ENCODE measurements at regions not wholly inside any gene's neighbourhood (a gene's known extent, or its start where the extent isn't known, plus 50 kb on each side); places are given as distances from the start of the nearest gene placed in this dataset.

DNA sequence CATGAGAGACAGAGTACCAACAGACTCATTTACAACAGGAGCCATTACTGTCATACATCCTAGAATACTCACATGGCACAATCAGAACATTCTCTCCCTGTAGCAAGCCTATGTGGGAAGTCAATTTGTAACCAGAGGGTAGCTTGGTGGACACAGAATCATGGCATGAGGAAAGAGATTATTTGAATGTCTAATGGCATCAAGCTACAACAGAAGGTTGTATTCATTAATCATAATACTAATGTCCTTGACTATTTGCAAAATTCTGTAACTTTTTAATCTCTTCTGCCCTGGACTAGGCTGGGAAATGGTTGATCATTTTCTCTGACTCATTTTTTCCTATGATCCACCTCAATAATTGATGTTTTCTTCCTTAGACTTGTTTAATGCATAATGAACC, 345.2 kb upstream of the IL12A start:
- no peak for DNase-seq (ENCODE audit: extremely low spot score, unreplicated experiment)
- Mint-ChIP-seq H3K9me3 (ENCODE audit: unreplicated experiment) (no peaks in the 10 kb centered on the region), H3K27ac (ENCODE audit: unreplicated experiment) (no peak overlapping the region), H3K4me1 (ENCODE audit: unreplicated experiment) (peaks cover 8% of the 10 kb centered on the region), H3K36me3 (ENCODE audit: unreplicated experiment) (no peaks in the 10 kb centered on the region), H3K27me3 (ENCODE audit: unreplicated experiment) (no peaks in the 10 kb centered on the region), H3K4me3 (ENCODE audit: unreplicated experiment) (no peak overlapping the region)
- no peak for TF ChIP-seq CTCF (IDR thresholded peaks at IDR 0.05)

GRCh38 chr3:159645874-159646273, 342.8 kb upstream of the IL12A start:
- no peak for DNase-seq (ENCODE audit: extremely low spot score, unreplicated experiment)

DNA sequence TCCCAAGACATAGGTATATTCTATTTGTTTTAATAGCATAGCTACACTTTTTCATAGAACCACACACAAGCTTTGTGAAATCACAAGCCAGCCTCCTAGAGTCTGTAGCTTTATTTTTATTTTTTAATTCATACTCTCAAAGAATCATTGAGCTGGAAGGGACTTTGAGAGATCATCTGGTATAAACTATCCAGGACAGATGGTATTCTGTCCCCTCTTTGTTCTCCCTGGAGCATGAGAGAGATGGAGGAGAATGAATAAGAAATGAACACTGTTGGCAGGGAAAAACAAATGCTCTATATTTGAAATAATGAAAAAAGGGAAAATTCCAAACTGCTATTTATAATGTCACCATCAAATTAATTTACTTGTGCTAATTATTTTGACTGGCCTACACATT, 338.7 kb upstream of the IL12A start:
- Mint-ChIP-seq H3K27ac (ENCODE audit: unreplicated experiment) (no peak overlapping the region), H3K36me3 (ENCODE audit: unreplicated experiment) (no peaks in the 10 kb centered on the region), H3K4me1 (ENCODE audit: unreplicated experiment) (peaks cover 7% of the 10 kb centered on the region), H3K9me3 (ENCODE audit: unreplicated experiment) (no peaks in the 10 kb centered on the region), H3K4me3 (ENCODE audit: unreplicated experiment) (no peak overlapping the region), H3K27me3 (ENCODE audit: unreplicated experiment) (no peaks in the 10 kb centered on the region)
- TF ChIP-seq CTCF (IDR thresholded peaks at IDR 0.05), result no peak
- DNase-seq (ENCODE audit: extremely low spot score, unreplicated experiment), result no peak

More at GRCh38 chr3:159645874-159646273, 342.8 kb upstream of the IL12A start:
- Mint-ChIP-seq H3K4me1 (ENCODE audit: unreplicated experiment) (peaks cover 7% of the 10 kb centered on the region), H3K4me3 (ENCODE audit: unreplicated experiment) (no peak overlapping the region), H3K36me3 (ENCODE audit: unreplicated experiment) (no peaks in the 10 kb centered on the region), H3K27ac (ENCODE audit: unreplicated experiment) (no peak overlapping the region), H3K9me3 (ENCODE audit: unreplicated experiment) (no peaks in the 10 kb centered on the region), H3K27me3 (ENCODE audit: unreplicated experiment) (no peaks in the 10 kb centered on the region)
- no peak for TF ChIP-seq CTCF (IDR thresholded peaks at IDR 0.05)

- TF ChIP-seq CTCF (IDR thresholded peaks at IDR 0.05), result no peak
- H3K4me1 Mint-ChIP-seq (ENCODE audit: unreplicated experiment), result peaks cover 3% of the 10 kb centered on the region
- no peaks in the 10 kb centered on the region for H3K9me3 Mint-ChIP-seq (ENCODE audit: unreplicated experiment)
- no peak overlapping the region for H3K4me3 Mint-ChIP-seq (ENCODE audit: unreplicated experiment)
- DNase-seq (ENCODE audit: extremely low spot score, unreplicated experiment), result no peak
- no peak overlapping the region for H3K27ac Mint-ChIP-seq (ENCODE audit: unreplicated experiment)
- H3K36me3 Mint-ChIP-seq (ENCODE audit: unreplicated experiment), result no peaks in the 10 kb centered on the region
- H3K27me3 Mint-ChIP-seq (ENCODE audit: unreplicated experiment), result no peaks in the 10 kb centered on the region
Observed at GRCh38 chr3:159650726-159651125, 337.9 kb upstream of the IL12A start.

DNA sequence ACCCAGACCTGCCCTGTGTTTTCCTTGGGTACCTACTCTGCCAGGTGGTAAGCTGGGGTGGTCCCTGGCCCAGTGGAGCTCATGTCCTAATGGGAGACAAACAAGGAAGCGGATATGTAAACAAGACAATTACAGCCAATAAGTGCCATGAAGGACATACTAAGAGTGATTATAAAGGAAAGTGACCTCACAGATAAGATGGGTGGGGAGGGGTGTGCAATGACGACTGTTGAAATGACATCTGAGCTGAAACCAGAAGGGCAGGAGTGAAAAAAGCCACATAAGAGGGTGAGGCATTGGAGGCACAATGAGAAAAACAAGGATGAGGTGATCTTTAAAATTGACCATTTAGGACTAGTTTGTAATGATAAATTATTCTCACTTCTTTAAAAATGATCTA, 336.2 kb upstream of the IL12A start:
- no peaks in the 10 kb centered on the region for H3K9me3 Mint-ChIP-seq (ENCODE audit: unreplicated experiment)
- H3K4me3 Mint-ChIP-seq (ENCODE audit: unreplicated experiment), result no peak overlapping the region
- DNase-seq (ENCODE audit: extremely low spot score, unreplicated experiment), result no peak
- H3K27ac Mint-ChIP-seq (ENCODE audit: unreplicated experiment), result no peak overlapping the region
- H3K4me1 Mint-ChIP-seq (ENCODE audit: unreplicated experiment), result no peaks in the 10 kb centered on the region
- no peaks in the 10 kb centered on the region for H3K27me3 Mint-ChIP-seq (ENCODE audit: unreplicated experiment)
- no peaks in the 10 kb centered on the region for H3K36me3 Mint-ChIP-seq (ENCODE audit: unreplicated experiment)
- TF ChIP-seq CTCF (IDR thresholded peaks at IDR 0.05), result no peak
